Ishikawa (cell line): ENCODE measurements at regions not wholly inside any gene's neighbourhood (a gene's known extent, or its start where the extent isn't known, plus 50 kb on each side); places are given as distances from the start of the nearest gene placed in this dataset.

Experiments
- CEBPB ChIP-seq: IDR thresholded peaks from 2 replicates; pipeline ENCODE4 v1.6.1; 2012
- CREB1 ChIP-seq: IDR thresholded peaks from 2 replicates; pipeline ENCODE4 v1.6.1; 2012; ENCODE audit warnings: low read depth
- EGR1 ChIP-seq: IDR thresholded peaks from 2 replicates; pipeline ENCODE4 v1.6.1; 2012
- EP300 ChIP-seq: IDR thresholded peaks from 2 replicates; pipeline ENCODE4 v1.6.1; 2012; ENCODE audit warnings: borderline replicate concordance
- FOXM1 ChIP-seq: IDR thresholded peaks from 2 replicates; pipeline ENCODE4 v1.6.1; 2012; ENCODE audit warnings: low read depth, borderline replicate concordance
- NFIC ChIP-seq: IDR thresholded peaks from 2 replicates; pipeline ENCODE4 v1.6.1; 2012
- TCF12 ChIP-seq: IDR thresholded peaks from 2 replicates; pipeline ENCODE4 v1.6.1; 2012; ENCODE audit warnings: low read depth
- TEAD4 ChIP-seq: IDR thresholded peaks from 2 replicates; pipeline ENCODE4 v1.6.1; 2012
- TF ChIP-seq, protein P1 (sequence below): IDR thresholded peaks from 2 replicates; pipeline ENCODE4 v1.6.1; 2012
- TF ChIP-seq, protein P2 (sequence below): IDR thresholded peaks from 2 replicates; pipeline ENCODE4 v1.6.1; 2012; ENCODE audit warnings: low read depth, mild to moderate bottlenecking
- TF ChIP-seq, protein P3 (sequence below): IDR thresholded peaks from 2 replicates; pipeline ENCODE4 v1.6.1; 2012

DNA sequence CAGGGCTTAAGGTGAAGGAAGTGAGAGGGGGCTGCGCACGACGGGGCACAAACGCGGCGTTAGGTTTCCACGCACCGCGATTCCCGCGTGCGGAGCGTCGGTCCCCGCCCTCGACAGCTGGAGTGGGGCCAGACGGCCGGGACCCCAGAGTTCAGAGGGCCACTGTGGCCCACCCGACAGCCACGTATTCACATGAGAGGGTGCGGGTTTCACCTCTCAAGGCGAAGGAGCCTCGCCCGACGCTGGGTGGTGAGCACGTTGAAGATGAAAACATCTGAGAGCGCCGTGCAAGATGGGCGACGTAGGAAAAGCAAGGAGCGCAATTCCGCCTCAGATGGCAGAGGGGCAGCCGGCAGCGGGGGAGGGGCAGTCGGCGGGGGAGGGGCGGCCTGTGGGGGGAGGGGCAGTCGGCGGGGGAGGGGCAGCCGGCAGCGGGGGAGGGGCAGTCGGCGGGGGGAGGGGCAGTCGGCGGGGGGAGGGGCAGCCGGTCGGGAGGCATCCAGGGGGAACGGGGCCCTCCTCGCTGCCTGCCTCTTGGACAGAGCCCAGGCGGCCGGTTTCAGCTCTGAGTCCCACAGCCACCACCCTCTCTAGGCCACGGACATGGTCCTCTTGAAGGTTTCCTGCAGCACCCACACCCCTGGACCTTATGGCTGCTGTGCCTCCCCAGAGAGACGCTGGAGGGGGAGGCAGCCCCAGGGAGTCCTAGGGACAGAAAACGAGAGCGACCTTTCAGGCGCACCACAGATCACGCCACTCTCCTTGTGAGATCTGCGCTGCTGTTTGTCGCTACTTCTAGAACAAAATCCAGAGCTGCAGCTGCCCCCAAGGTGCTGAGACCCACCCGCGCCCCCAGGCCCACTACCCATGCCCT is 113.7 kb downstream of the DLL1 start:
- TF ChIP-seq, protein P1, sequence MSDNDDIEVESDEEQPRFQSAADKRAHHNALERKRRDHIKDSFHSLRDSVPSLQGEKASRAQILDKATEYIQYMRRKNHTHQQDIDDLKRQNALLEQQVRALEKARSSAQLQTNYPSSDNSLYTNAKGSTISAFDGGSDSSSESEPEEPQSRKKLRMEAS, result peak; percentile 85
- TF ChIP-seq TEAD4, result no peak
- TF ChIP-seq EP300, result no peak
- no peak for TF ChIP-seq CEBPB
- TF ChIP-seq TCF12, result 0 out of 2 replicates have a peak, but pooled peaks have one; percentile 5
- TF ChIP-seq, protein P2, sequence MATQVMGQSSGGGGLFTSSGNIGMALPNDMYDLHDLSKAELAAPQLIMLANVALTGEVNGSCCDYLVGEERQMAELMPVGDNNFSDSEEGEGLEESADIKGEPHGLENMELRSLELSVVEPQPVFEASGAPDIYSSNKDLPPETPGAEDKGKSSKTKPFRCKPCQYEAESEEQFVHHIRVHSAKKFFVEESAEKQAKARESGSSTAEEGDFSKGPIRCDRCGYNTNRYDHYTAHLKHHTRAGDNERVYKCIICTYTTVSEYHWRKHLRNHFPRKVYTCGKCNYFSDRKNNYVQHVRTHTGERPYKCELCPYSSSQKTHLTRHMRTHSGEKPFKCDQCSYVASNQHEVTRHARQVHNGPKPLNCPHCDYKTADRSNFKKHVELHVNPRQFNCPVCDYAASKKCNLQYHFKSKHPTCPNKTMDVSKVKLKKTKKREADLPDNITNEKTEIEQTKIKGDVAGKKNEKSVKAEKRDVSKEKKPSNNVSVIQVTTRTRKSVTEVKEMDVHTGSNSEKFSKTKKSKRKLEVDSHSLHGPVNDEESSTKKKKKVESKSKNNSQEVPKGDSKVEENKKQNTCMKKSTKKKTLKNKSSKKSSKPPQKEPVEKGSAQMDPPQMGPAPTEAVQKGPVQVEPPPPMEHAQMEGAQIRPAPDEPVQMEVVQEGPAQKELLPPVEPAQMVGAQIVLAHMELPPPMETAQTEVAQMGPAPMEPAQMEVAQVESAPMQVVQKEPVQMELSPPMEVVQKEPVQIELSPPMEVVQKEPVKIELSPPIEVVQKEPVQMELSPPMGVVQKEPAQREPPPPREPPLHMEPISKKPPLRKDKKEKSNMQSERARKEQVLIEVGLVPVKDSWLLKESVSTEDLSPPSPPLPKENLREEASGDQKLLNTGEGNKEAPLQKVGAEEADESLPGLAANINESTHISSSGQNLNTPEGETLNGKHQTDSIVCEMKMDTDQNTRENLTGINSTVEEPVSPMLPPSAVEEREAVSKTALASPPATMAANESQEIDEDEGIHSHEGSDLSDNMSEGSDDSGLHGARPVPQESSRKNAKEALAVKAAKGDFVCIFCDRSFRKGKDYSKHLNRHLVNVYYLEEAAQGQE, result no peak
- no peak for TF ChIP-seq CREB1
- TF ChIP-seq, protein P3, sequence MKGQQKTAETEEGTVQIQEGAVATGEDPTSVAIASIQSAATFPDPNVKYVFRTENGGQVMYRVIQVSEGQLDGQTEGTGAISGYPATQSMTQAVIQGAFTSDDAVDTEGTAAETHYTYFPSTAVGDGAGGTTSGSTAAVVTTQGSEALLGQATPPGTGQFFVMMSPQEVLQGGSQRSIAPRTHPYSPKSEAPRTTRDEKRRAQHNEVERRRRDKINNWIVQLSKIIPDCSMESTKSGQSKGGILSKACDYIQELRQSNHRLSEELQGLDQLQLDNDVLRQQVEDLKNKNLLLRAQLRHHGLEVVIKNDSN, result no peak
- no peak for TF ChIP-seq NFIC
- TF ChIP-seq FOXM1, result no peak
- TF ChIP-seq EGR1, result no peak
